Endodermal cell (in vitro differentiated cells): ENCODE measurements at regions not wholly inside any gene's neighbourhood (a gene's known extent, or its start where the extent isn't known, plus 50 kb on each side); places are given as distances from the start of the nearest gene placed in this dataset.
"Not testable (repeated sequence)": the region's sequence is repeated elsewhere in the genome, so short reads cannot be mapped to it uniquely, and the experiment has no call there.

Experiments used
- DNase-seq: peaks from one replicate; pipeline ENCODE4 v3.0.0-alpha.2; 2017
- H3K27ac ChIP-seq: 2 replicates; pipeline ENCODE4 v1.5.1; 2013; ENCODE audit warnings: mild to moderate bottlenecking, low read depth, low read length, moderate library complexity
- H3K27me3 ChIP-seq: 2 replicates; pipeline ENCODE4 v1.6.1; 2013; ENCODE audit warnings: mild to moderate bottlenecking, low read length, moderate library complexity; ENCODE audit not compliant: insufficient read depth, control insufficient read depth, poor library complexity, severe bottlenecking
- H3K36me3 ChIP-seq: 2 replicates; pipeline ENCODE4 v1.7.0; 2013; ENCODE audit warnings: mild to moderate bottlenecking, low read length, moderate library complexity; ENCODE audit not compliant: control insufficient read depth, insufficient read depth
- H3K4me1 ChIP-seq: one replicate; pipeline ENCODE4 v1.7.0; 2013; ENCODE audit warnings: low read length; ENCODE audit not compliant: control insufficient read depth, insufficient read depth
- H3K4me3 ChIP-seq: 2 replicates; pipeline ENCODE4 v1.5.1; 2013; ENCODE audit warnings: mild to moderate bottlenecking, low read length, moderate library complexity
- H3K9ac ChIP-seq: 2 replicates; pipeline ENCODE4 v1.6.1; 2013; ENCODE audit warnings: mild to moderate bottlenecking, low read length, moderate library complexity; ENCODE audit not compliant: poor library complexity, severe bottlenecking; ENCODE audit errors: extremely low read depth
- H3K9me3 ChIP-seq: 2 replicates; pipeline ENCODE4 v1.6.1; 2013; ENCODE audit warnings: mild to moderate bottlenecking, low read length, moderate library complexity; ENCODE audit not compliant: control insufficient read depth
- H3K27ac Mint-ChIP-seq: 2 replicates; pipeline ENCODE4 v1.8.0; 2020; ENCODE audit warnings: mixed read lengths
- H3K27me3 Mint-ChIP-seq: 2 replicates; pipeline ENCODE4 v1.8.0; 2021; ENCODE audit warnings: mild to moderate bottlenecking, mixed read lengths; ENCODE audit not compliant: insufficient read depth
- H3K36me3 Mint-ChIP-seq: 2 replicates; pipeline ENCODE4 v1.8.0; 2020; ENCODE audit warnings: low read depth, mixed read lengths
- H3K4me1 Mint-ChIP-seq: 2 replicates; pipeline ENCODE4 v1.8.0; 2020; ENCODE audit warnings: mixed read lengths
- H3K4me3 Mint-ChIP-seq: 2 replicates; pipeline ENCODE4 v1.8.0; 2020; ENCODE audit warnings: mild to moderate bottlenecking, moderate library complexity, mixed read lengths
- H3K9me3 Mint-ChIP-seq: 2 replicates; pipeline ENCODE4 v1.8.0; 2020; ENCODE audit warnings: mild to moderate bottlenecking, mixed read lengths
- WGBS, 2 experiments: methylation state at CpG; one replicate each; pipeline versions ENCODE4 v1.1.5 to v1.1.7; 2013; ENCODE audit warnings: missing lambda C conversion rate in 2 of 2, mixed read lengths in 1 of 2; ENCODE audit not compliant: insufficient coverage in 1 of 2, insufficient read length in 1 of 2; 5-methylcytosine and 5-hydroxymethylcytosine counted together
- TF ChIP-seq, protein P1 (sequence below): fragments of 200-600 bp; sonication (generic); conservative IDR thresholded peaks from 2 replicates; pipeline ENCODE4 v1.5.0; 2021; ENCODE audit warnings: antibody characterized with exemption, mild to moderate bottlenecking

DNA sequence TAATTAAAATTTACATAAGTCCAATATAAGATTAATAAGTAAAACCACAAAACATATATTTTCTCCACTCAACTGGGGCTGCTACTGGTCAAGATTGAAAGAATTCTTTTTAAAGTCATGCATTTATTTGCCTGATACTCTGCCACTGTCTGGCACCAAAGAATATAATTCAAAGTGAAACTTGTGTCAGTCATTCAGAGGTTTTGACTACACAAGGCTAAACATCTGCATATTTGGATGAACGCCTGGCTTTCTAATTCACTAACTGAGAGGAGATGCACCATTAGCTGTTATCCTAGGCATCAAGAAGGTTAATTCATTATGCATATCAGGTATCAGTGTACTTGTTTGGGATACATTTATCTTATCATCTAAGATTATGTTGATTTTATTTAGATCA, 598.5 kb downstream of the CENPC start:
- Histone ChIP-seq H3K9ac (no peak overlapping the region), H3K36me3 (no peaks in the 10 kb centered on the region), H3K27ac (no peak overlapping the region), H3K4me1 (peaks cover 3% of the 10 kb centered on the region), H3K4me3 (no peak overlapping the region), H3K9me3 (peaks cover 20% of the 10 kb centered on the region), H3K27me3 (no peaks in the 10 kb centered on the region)
- WGBS, 2 experiments: 83 to 90% methylated on average over 1 of the region's 1 CpG
- Mint-ChIP-seq H3K36me3 (no peaks in the 10 kb centered on the region), H3K9me3 (no peaks in the 10 kb centered on the region), H3K4me1 (peaks cover 9% of the 10 kb centered on the region), H3K4me3 (no peak overlapping the region), H3K27ac (no peak overlapping the region), H3K27me3 (no peaks in the 10 kb centered on the region)
- no peak for DNase-seq
- TF ChIP-seq, protein P1, sequence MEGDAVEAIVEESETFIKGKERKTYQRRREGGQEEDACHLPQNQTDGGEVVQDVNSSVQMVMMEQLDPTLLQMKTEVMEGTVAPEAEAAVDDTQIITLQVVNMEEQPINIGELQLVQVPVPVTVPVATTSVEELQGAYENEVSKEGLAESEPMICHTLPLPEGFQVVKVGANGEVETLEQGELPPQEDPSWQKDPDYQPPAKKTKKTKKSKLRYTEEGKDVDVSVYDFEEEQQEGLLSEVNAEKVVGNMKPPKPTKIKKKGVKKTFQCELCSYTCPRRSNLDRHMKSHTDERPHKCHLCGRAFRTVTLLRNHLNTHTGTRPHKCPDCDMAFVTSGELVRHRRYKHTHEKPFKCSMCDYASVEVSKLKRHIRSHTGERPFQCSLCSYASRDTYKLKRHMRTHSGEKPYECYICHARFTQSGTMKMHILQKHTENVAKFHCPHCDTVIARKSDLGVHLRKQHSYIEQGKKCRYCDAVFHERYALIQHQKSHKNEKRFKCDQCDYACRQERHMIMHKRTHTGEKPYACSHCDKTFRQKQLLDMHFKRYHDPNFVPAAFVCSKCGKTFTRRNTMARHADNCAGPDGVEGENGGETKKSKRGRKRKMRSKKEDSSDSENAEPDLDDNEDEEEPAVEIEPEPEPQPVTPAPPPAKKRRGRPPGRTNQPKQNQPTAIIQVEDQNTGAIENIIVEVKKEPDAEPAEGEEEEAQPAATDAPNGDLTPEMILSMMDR: no peak

DNA sequence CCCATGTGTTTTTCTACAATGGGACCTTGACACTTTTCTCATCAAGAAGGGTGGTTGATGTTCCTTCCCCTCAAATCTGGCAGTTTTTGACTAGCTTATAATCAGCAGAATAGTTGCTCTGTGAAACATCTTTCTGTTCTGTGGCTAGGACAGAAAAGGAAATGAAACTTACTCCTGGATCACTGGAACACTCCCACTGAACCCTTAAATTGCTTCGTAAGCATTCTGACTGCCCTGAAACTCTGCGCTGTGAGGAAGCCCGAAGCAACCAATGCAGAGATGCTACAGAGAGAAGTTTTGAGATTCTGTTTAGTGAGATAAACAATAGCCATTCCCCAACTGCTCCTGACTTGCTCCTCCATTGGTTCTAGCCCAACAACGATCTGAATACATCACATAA, 602.2 kb downstream of the CENPC start:
- no peak overlapping the region for H3K27ac Mint-ChIP-seq
- no peaks in the 10 kb centered on the region for H3K36me3 ChIP-seq
- TF ChIP-seq, protein P1: no peak
- H3K9me3 ChIP-seq: no peaks in the 10 kb centered on the region
- H3K4me3 Mint-ChIP-seq: no peak overlapping the region
- H3K9ac ChIP-seq: no peak overlapping the region
- no peaks in the 10 kb centered on the region for H3K4me1 ChIP-seq
- no peak overlapping the region for H3K4me3 ChIP-seq
- H3K4me1 Mint-ChIP-seq: no peaks in the 10 kb centered on the region
- no peaks in the 10 kb centered on the region for H3K36me3 Mint-ChIP-seq
- H3K9me3 Mint-ChIP-seq: no peaks in the 10 kb centered on the region
- 90 to 95% methylated on average over 3 to 4 of the region's 4 CpGs for WGBS, 2 experiments
- H3K27me3 Mint-ChIP-seq: no peaks in the 10 kb centered on the region
- no peak for DNase-seq
- H3K27ac ChIP-seq: no peak overlapping the region
- H3K27me3 ChIP-seq: no peaks in the 10 kb centered on the region

GRCh38 chr4:66931981-66932380, 613.3 kb downstream of the CENPC start:
- WGBS, 2 experiments: no CpG with 5 or more reads among the region's 3 CpGs

GRCh38 chr4:66930206-66930605, 615.1 kb downstream of the CENPC start:
- H3K4me1 Mint-ChIP-seq: peaks cover 7% of the 10 kb centered on the region
- Histone ChIP-seq H3K9me3 (no peaks in the 10 kb centered on the region), H3K4me3 (no peak overlapping the region), H3K27ac (no peak overlapping the region), H3K27me3 (no peaks in the 10 kb centered on the region), H3K9ac (no peak overlapping the region), H3K36me3 (no peaks in the 10 kb centered on the region), H3K4me1 (peaks cover 3% of the 10 kb centered on the region)
- DNase-seq: no peak
- no peaks in the 10 kb centered on the region for H3K9me3 Mint-ChIP-seq
- no peaks in the 10 kb centered on the region for H3K27me3 Mint-ChIP-seq
- H3K36me3 Mint-ChIP-seq: no peaks in the 10 kb centered on the region
- H3K27ac Mint-ChIP-seq: no peak overlapping the region
- TF ChIP-seq, protein P1: no peak
- no peak overlapping the region for H3K4me3 Mint-ChIP-seq

More at GRCh38 chr4:66931981-66932380, 613.3 kb downstream of the CENPC start:
- H3K27me3 ChIP-seq, H3K4me3 ChIP-seq, H3K4me1 Mint-ChIP-seq, H3K36me3 ChIP-seq, DNase-seq, H3K36me3 Mint-ChIP-seq, H3K9me3 ChIP-seq, H3K27me3 Mint-ChIP-seq, H3K4me3 Mint-ChIP-seq, H3K9ac ChIP-seq, H3K27ac ChIP-seq, H3K4me1 ChIP-seq, H3K9me3 Mint-ChIP-seq, H3K27ac Mint-ChIP-seq: not testable (repeated sequence)
